HepG2 (cell line): ENCODE measurements at regions not wholly inside any gene's neighbourhood (a gene's known extent, or its start where the extent isn't known, plus 50 kb on each side); places are given as distances from the start of the nearest gene placed in this dataset.

Experiments
- ATAC-seq: fragments of 200-7000 bp; cut with Tn5 transposase; 3 replicates; pipeline ENCODE4 v1.9.1; 2020; ENCODE audit warnings: mild to moderate bottlenecking, moderate library complexity
- BruUV-seq: library from RNA; stranded (reverse); fragments of 400-500 nt; replicated peaks from 2 replicates; lab custom pipeline; 2021; lab: Mats Ljungman, UMichigan
- CTCF ChIA-PET: fragments of 300-600 bp; formaldehyde crosslinking; extraction: SDS; loops from one replicate; lab custom pipeline; 2021; ENCODE audit warnings: low total read pairs, inconsistent platforms, low intra/inter-chr PET ratio; lab: Yijun Ruan, JAX
- POLR2A ChIA-PET: fragments of 350-600 bp; sonication (Branson Sonifier 250); formaldehyde crosslinking; loops from one replicate; lab custom pipeline; 2020; ENCODE audit warnings: antibody characterized with exemption, inconsistent platforms; lab: Yijun Ruan, JAX
- DNase-seq: peaks from one replicate; pipeline ENCODE4 v3.0.0-alpha.2; 2015; ENCODE audit warnings: low spot score
- FAIRE-seq: peaks from 3 replicates; lab custom pipeline; 2011; peaks lifted over from hg19 to GRCh38; lab: Jason Lieb, UNC
- H2AFZ ChIP-seq: one replicate; pipeline ENCODE4 v1.6.1; 2011; ENCODE audit warnings: low read length, inconsistent platforms
- H3K27ac ChIP-seq: fragments of 300-600 bp; 3 replicates; pipeline ENCODE4 v1.8.0; 2011; ENCODE audit warnings: mixed run types, mild to moderate bottlenecking, mixed read lengths, low read length, inconsistent platforms; ENCODE audit not compliant: insufficient read depth; ENCODE audit errors: extremely low read length
- H3K27me3 ChIP-seq, 2 experiments: fragments of 200-600 bp in 1 of 2; 2 replicates in 1 of 2; 3 replicates in 1 of 2; pipeline versions ENCODE4 v1.6.0 to v1.8.0; 2011; ENCODE audit warnings: low read length in 2 of 2, mild to moderate bottlenecking in 2 of 2, moderate library complexity in 2 of 2, inconsistent platforms in 1 of 2; ENCODE audit not compliant: insufficient read depth in 2 of 2, control insufficient read depth in 1 of 2
- H3K36me3 ChIP-seq, 2 experiments: fragments of 200-600 bp in 1 of 2; replicated peaks in 1 of 2; 2 replicates in 1 of 2; 3 replicates in 1 of 2; pipeline versions ENCODE4 v1.5.1 to v1.8.0; 2011; ENCODE audit warnings: low read length in 2 of 2, inconsistent platforms in 1 of 2; ENCODE audit not compliant: insufficient read depth in 2 of 2, control insufficient read depth in 1 of 2
- H3K4me1 ChIP-seq: 2 replicates; pipeline ENCODE4 v1.5.1; 2012; ENCODE audit warnings: low read length, inconsistent platforms; ENCODE audit not compliant: insufficient read depth
- H3K4me2 ChIP-seq: 2 replicates; pipeline ENCODE4 v1.6.0; 2011; ENCODE audit warnings: low read depth, low read length, inconsistent platforms
- H3K4me3 ChIP-seq, 3 experiments: fragments of 200-600 bp in 1 of 3; sonication (generic), shearing (Covaris generic) in 1 of 3; replicated peaks in 1 of 3; 2 replicates each; pipeline ENCODE4 v1.5.1; 2011 to 2016; ENCODE audit warnings: low read length in 3 of 3, inconsistent platforms in 2 of 3, low read depth in 2 of 3, mild to moderate bottlenecking in 2 of 3, control low read depth in 1 of 3, mixed read lengths in 1 of 3; ENCODE audit not compliant: insufficient read depth in 1 of 3
- H3K79me2 ChIP-seq: one replicate; pipeline ENCODE4 v1.6.1; 2011; ENCODE audit warnings: low read length, inconsistent platforms; ENCODE audit not compliant: insufficient read depth
- H3K9ac ChIP-seq: 2 replicates; pipeline ENCODE4 v1.6.0; 2011; ENCODE audit warnings: mild to moderate bottlenecking, low read depth, low read length, inconsistent platforms; ENCODE audit not compliant: insufficient read depth
- H3K9me3 ChIP-seq: 2 replicates; pipeline ENCODE4 v1.5.1; 2012; ENCODE audit warnings: mild to moderate bottlenecking, low read length
- H4K20me1 ChIP-seq: 2 replicates; pipeline ENCODE4 v1.6.0; 2011; ENCODE audit warnings: inconsistent platforms, mild to moderate bottlenecking, low read length, moderate library complexity; ENCODE audit not compliant: insufficient read depth
- FOXK1 ChIP-seq: sonication (generic); formaldehyde crosslinking; IDR thresholded peaks from 2 replicates; pipeline ENCODE4 v1.4.0; 2020; ENCODE audit warnings: low read depth, missing genetic modification reagents, borderline replicate concordance
- FOXO4 ChIP-seq: sonication (generic); formaldehyde crosslinking; conservative IDR thresholded peaks from 2 replicates; pipeline ENCODE4 v1.8.1; 2023; ENCODE audit warnings: missing genetic modification reagents
- GATA4 ChIP-seq: sonication (generic); IDR thresholded peaks from 2 replicates; pipeline ENCODE4 v1.6.1; 2016; ENCODE audit warnings: antibody characterized with exemption, low read depth, borderline replicate concordance
- KDM2A ChIP-seq: sonication (generic); formaldehyde crosslinking; IDR thresholded peaks from 2 replicates; pipeline ENCODE4 v1.4.0; 2020; ENCODE audit warnings: low read depth, missing genetic modification reagents, borderline replicate concordance
- NCOA2 ChIP-seq: sonication (generic); formaldehyde crosslinking; IDR thresholded peaks from 2 replicates; pipeline ENCODE4 v1.8.0; 2022; ENCODE audit warnings: inconsistent platforms
- RBM22 ChIP-seq: fragments of 200-400 bp; formaldehyde crosslinking; optimal IDR thresholded peaks from 2 replicates; pipeline ENCODE3; 2017; ENCODE audit warnings: mild to moderate bottlenecking, low read length, moderate library complexity
- TOPORS ChIP-seq: sonication (generic); formaldehyde crosslinking; IDR thresholded peaks from 2 replicates; pipeline ENCODE4 v1.8.0; 2023; ENCODE audit warnings: mild to moderate bottlenecking, missing genetic modification reagents
- XBP1 ChIP-seq: sonication (generic); formaldehyde crosslinking; IDR thresholded peaks from 2 replicates; pipeline ENCODE4 v1.5.0; 2020; ENCODE audit warnings: missing genetic modification reagents
- YEATS4 ChIP-seq: sonication (generic); formaldehyde crosslinking; IDR thresholded peaks from 2 replicates; pipeline ENCODE4 v1.4.0; 2020; ENCODE audit warnings: missing genetic modification reagents, borderline replicate concordance
- ZBTB14 ChIP-seq: sonication (generic); formaldehyde crosslinking; IDR thresholded peaks from 2 replicates; pipeline ENCODE4 v1.4.0; 2020; ENCODE audit warnings: missing genetic modification reagents
- ZKSCAN1 ChIP-seq: fragments of 150-350 bp; IDR thresholded peaks from 2 replicates; pipeline ENCODE4 v1.6.1; 2014; ENCODE audit warnings: low read length
- ZNF180 ChIP-seq: sonication (generic); formaldehyde crosslinking; IDR thresholded peaks from 2 replicates; pipeline ENCODE4 v1.4.0; 2020; ENCODE audit warnings: low read depth, missing genetic modification reagents, borderline replicate concordance
- ZNF224 ChIP-seq: sonication (generic); formaldehyde crosslinking; IDR thresholded peaks from 2 replicates; pipeline ENCODE4 v1.5.0; 2020; ENCODE audit warnings: mild to moderate bottlenecking, missing genetic modification reagents
- ZNF446 ChIP-seq: sonication (generic); formaldehyde crosslinking; IDR thresholded peaks from 2 replicates; pipeline ENCODE4 v1.5.0; 2020; ENCODE audit warnings: mild to moderate bottlenecking, missing genetic modification reagents
- ZNF550 ChIP-seq: sonication (generic); formaldehyde crosslinking; IDR thresholded peaks from 2 replicates; pipeline ENCODE4 v1.4.0; 2020; ENCODE audit warnings: mild to moderate bottlenecking, missing genetic modification reagents, borderline replicate concordance
- ZSCAN22 ChIP-seq: sonication (generic); formaldehyde crosslinking; IDR thresholded peaks from 2 replicates; pipeline ENCODE4 v1.4.0; 2020; ENCODE audit warnings: mild to moderate bottlenecking, missing genetic modification reagents
- WGBS: methylation state at CpG from one replicate; pipeline ENCODE4 v1.1.6; 2017; ENCODE audit warnings: low lambda C conversion rate; 5-methylcytosine and 5-hydroxymethylcytosine counted together
- in situ Hi-C: cut with HindIII; loops from 2 replicates; pipeline ENCODE4 v1.10.0; 2017; ENCODE audit warnings: low pct_unique_long_range_greater_than_20kb; ENCODE audit not compliant: extremely low pct_ligation_motif_present
- intact Hi-C: fragments of 100-400 bp; cut with micrococcal nuclease; formaldehyde crosslinking; loops from one replicate; pipeline ENCODE4 v1.10.0; 2022; ENCODE audit not compliant: unreplicated experiment
- TF ChIP-seq, protein P1 (sequence below): sonication (generic); formaldehyde crosslinking; IDR thresholded peaks from 2 replicates; pipeline ENCODE4 v1.4.0; 2020; ENCODE audit warnings: mild to moderate bottlenecking, missing genetic modification reagents

GRCh38 chr1:5141750-5142149 is 487.3 kb downstream of the AJAP1 start:
- DNase-seq, result no peak
- ChIA-PET POLR2A (no interaction called here), CTCF (no interaction called here)
- Histone ChIP-seq H3K79me2 (no peaks in the 10 kb centered on the region), H3K9me3 (peaks cover 15% of the 10 kb centered on the region; the same call in 1 of the 2 replicates), H2AFZ (no peak overlapping the region), H3K9ac (no peak overlapping the region), H4K20me1 (no peaks in the 10 kb centered on the region), H3K36me3 (no peaks in the 10 kb centered on the region)
- BruUV-seq, result no TSS peak
- intact Hi-C loops, result no loop called here
- no peak for TF ChIP-seq ZSCAN22
- TF ChIP-seq ZNF180 (CRISPR knock-in tag), result no peak
- no peak for TF ChIP-seq ZNF224 (CRISPR knock-in tag)
- TF ChIP-seq RBM22, result no peak
- no peak for TF ChIP-seq FOXK1 (CRISPR knock-in tag)
- no peak for TF ChIP-seq NCOA2
- no peak for TF ChIP-seq TOPORS (CRISPR knock-in tag)
- TF ChIP-seq ZKSCAN1, result no peak
- TF ChIP-seq, all 625 proteins: peak for 0
- WGBS, result 10% methylated on average over 3 of the region's 4 CpGs
- ATAC-seq, result no peak
- FAIRE-seq, result no peak
- H3K27ac ChIP-seq, result no peak overlapping the region
- H3K4me3 ChIP-seq, result no peak overlapping the region
- no peak overlapping the region for H3K4me2 ChIP-seq
- H3K4me1 ChIP-seq, result no peaks in the 10 kb centered on the region
- no peaks in the 10 kb centered on the region for H3K27me3 ChIP-seq
- in situ Hi-C loops, result no loop called here

GRCh38 chr1:5140962-5141361 is 486.6 kb downstream of the AJAP1 start:
- no peaks in the 10 kb centered on the region for H3K4me1 ChIP-seq
- peaks cover 10% of the 10 kb centered on the region; the same call in 1 of the 2 replicates for H3K9me3 ChIP-seq
- in situ Hi-C loops (no loop called here), intact Hi-C loops (no loop called here)
- H2AFZ ChIP-seq, result no peak overlapping the region
- H3K27me3 ChIP-seq, result no peaks in the 10 kb centered on the region; a peak in 1 of 5 replicates
- no peak overlapping the region for H3K4me2 ChIP-seq
- ATAC-seq, result no peak
- no peak overlapping the region for H3K27ac ChIP-seq
- H3K79me2 ChIP-seq, result no peaks in the 10 kb centered on the region
- H3K4me3 ChIP-seq, result no peak overlapping the region
- BruUV-seq, result no TSS peak
- FAIRE-seq, result no peak
- no peak for DNase-seq
- H3K9ac ChIP-seq, result no peak overlapping the region
- H4K20me1 ChIP-seq, result no peaks in the 10 kb centered on the region
- WGBS, result 0% methylated on average over 1 of the region's 1 CpG
- POLR2A ChIA-PET, result no interaction called here
- no peaks in the 10 kb centered on the region for H3K36me3 ChIP-seq
- CTCF ChIA-PET, result no interaction called here
- TF ChIP-seq, protein P1, sequence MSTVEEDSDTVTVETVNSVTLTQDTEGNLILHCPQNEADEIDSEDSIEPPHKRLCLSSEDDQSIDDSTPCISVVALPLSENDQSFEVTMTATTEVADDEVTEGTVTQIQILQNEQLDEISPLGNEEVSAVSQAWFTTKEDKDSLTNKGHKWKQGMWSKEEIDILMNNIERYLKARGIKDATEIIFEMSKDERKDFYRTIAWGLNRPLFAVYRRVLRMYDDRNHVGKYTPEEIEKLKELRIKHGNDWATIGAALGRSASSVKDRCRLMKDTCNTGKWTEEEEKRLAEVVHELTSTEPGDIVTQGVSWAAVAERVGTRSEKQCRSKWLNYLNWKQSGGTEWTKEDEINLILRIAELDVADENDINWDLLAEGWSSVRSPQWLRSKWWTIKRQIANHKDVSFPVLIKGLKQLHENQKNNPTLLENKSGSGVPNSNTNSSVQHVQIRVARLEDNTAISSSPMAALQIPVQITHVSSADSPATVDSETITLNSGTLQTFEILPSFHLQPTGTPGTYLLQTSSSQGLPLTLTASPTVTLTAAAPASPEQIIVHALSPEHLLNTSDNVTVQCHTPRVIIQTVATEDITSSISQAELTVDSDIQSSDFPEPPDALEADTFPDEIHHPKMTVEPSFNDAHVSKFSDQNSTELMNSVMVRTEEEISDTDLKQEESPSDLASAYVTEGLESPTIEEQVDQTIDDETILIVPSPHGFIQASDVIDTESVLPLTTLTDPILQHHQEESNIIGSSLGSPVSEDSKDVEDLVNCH (CRISPR knock-in tag), result no peak
- TF ChIP-seq GATA4, result no peak
- no peak for TF ChIP-seq ZNF446 (CRISPR knock-in tag)
- no peak for TF ChIP-seq ZBTB14 (CRISPR knock-in tag)
- no peak for TF ChIP-seq KDM2A (CRISPR knock-in tag)
- TF ChIP-seq XBP1 (CRISPR knock-in tag), result no peak
- no peak for TF ChIP-seq FOXO4 (CRISPR knock-in tag)
- TF ChIP-seq ZNF550, result no peak
- TF ChIP-seq YEATS4 (CRISPR knock-in tag), result no peak
- TF ChIP-seq ZKSCAN1, result no peak
